Endodermal cell (in vitro differentiated cells): ENCODE measurements at regions not wholly inside any gene's neighbourhood (a gene's known extent, or its start where the extent isn't known, plus 50 kb on each side); places are given as distances from the start of the nearest gene placed in this dataset.

Experiments used
- DNase-seq: peaks from one replicate; pipeline ENCODE4 v3.0.0-alpha.2; 2017
- H3K27ac ChIP-seq: 2 replicates; pipeline ENCODE4 v1.5.1; 2013; ENCODE audit warnings: mild to moderate bottlenecking, low read depth, low read length, moderate library complexity
- H3K27me3 ChIP-seq: 2 replicates; pipeline ENCODE4 v1.6.1; 2013; ENCODE audit warnings: mild to moderate bottlenecking, low read length, moderate library complexity; ENCODE audit not compliant: insufficient read depth, control insufficient read depth, poor library complexity, severe bottlenecking
- H3K36me3 ChIP-seq: 2 replicates; pipeline ENCODE4 v1.7.0; 2013; ENCODE audit warnings: mild to moderate bottlenecking, low read length, moderate library complexity; ENCODE audit not compliant: control insufficient read depth, insufficient read depth
- H3K4me1 ChIP-seq: one replicate; pipeline ENCODE4 v1.7.0; 2013; ENCODE audit warnings: low read length; ENCODE audit not compliant: control insufficient read depth, insufficient read depth
- H3K4me3 ChIP-seq: 2 replicates; pipeline ENCODE4 v1.5.1; 2013; ENCODE audit warnings: mild to moderate bottlenecking, low read length, moderate library complexity
- H3K9ac ChIP-seq: 2 replicates; pipeline ENCODE4 v1.6.1; 2013; ENCODE audit warnings: mild to moderate bottlenecking, low read length, moderate library complexity; ENCODE audit not compliant: poor library complexity, severe bottlenecking; ENCODE audit errors: extremely low read depth
- H3K9me3 ChIP-seq: 2 replicates; pipeline ENCODE4 v1.6.1; 2013; ENCODE audit warnings: mild to moderate bottlenecking, low read length, moderate library complexity; ENCODE audit not compliant: control insufficient read depth
- H3K27ac Mint-ChIP-seq: 2 replicates; pipeline ENCODE4 v1.8.0; 2020; ENCODE audit warnings: mixed read lengths
- H3K27me3 Mint-ChIP-seq: 2 replicates; pipeline ENCODE4 v1.8.0; 2021; ENCODE audit warnings: mild to moderate bottlenecking, mixed read lengths; ENCODE audit not compliant: insufficient read depth
- H3K36me3 Mint-ChIP-seq: 2 replicates; pipeline ENCODE4 v1.8.0; 2020; ENCODE audit warnings: low read depth, mixed read lengths
- H3K4me1 Mint-ChIP-seq: 2 replicates; pipeline ENCODE4 v1.8.0; 2020; ENCODE audit warnings: mixed read lengths
- H3K4me3 Mint-ChIP-seq: 2 replicates; pipeline ENCODE4 v1.8.0; 2020; ENCODE audit warnings: mild to moderate bottlenecking, moderate library complexity, mixed read lengths
- H3K9me3 Mint-ChIP-seq: 2 replicates; pipeline ENCODE4 v1.8.0; 2020; ENCODE audit warnings: mild to moderate bottlenecking, mixed read lengths
- CTCF ChIP-seq: fragments of 200-600 bp; sonication (generic); conservative IDR thresholded peaks from 2 replicates; pipeline ENCODE4 v1.5.0; 2021; ENCODE audit warnings: antibody characterized with exemption, mild to moderate bottlenecking
- WGBS, 2 experiments: methylation state at CpG; one replicate each; pipeline versions ENCODE4 v1.1.5 to v1.1.7; 2013; ENCODE audit warnings: missing lambda C conversion rate in 2 of 2, mixed read lengths in 1 of 2; ENCODE audit not compliant: insufficient coverage in 1 of 2, insufficient read length in 1 of 2; 5-methylcytosine and 5-hydroxymethylcytosine counted together

- no peak for TF ChIP-seq CTCF
- peaks cover 7% of the 10 kb centered on the region for H3K9me3 ChIP-seq
- H3K27me3 ChIP-seq = peaks cover 26% of the 10 kb centered on the region
- 91 to 100% methylated on average over 3 to 6 of the region's 6 CpGs for WGBS, 2 experiments
- Mint-ChIP-seq H3K9me3 (peaks cover 10% of the 10 kb centered on the region), H3K27ac (no peak overlapping the region), H3K4me1 (peaks cover 16% of the 10 kb centered on the region), H3K36me3 (no peaks in the 10 kb centered on the region), H3K27me3 (peaks cover 48% of the 10 kb centered on the region), H3K4me3 (no peak overlapping the region)
- no peak overlapping the region for H3K4me3 ChIP-seq
- H3K4me1 ChIP-seq = peaks cover 3% of the 10 kb centered on the region
- no peak overlapping the region for H3K9ac ChIP-seq
- H3K36me3 ChIP-seq = no peaks in the 10 kb centered on the region
- DNase-seq = no peak
- H3K27ac ChIP-seq = no peak overlapping the region
Observed at GRCh38 chr4:187021436-187022205, 298.0 kb upstream of the FAT1 start.

- H3K4me1 ChIP-seq = no peaks in the 10 kb centered on the region
- H3K27ac Mint-ChIP-seq = no peak overlapping the region
- peaks cover 7% of the 10 kb centered on the region for H3K9me3 ChIP-seq
- H3K4me3 Mint-ChIP-seq = no peak overlapping the region
- no peak for DNase-seq
- H3K36me3 Mint-ChIP-seq = no peaks in the 10 kb centered on the region
- H3K27me3 ChIP-seq = peaks cover 7% of the 10 kb centered on the region
- no peak overlapping the region for H3K9ac ChIP-seq
- H3K9me3 Mint-ChIP-seq = peaks cover 12% of the 10 kb centered on the region
- H3K27me3 Mint-ChIP-seq = peaks cover 11% of the 10 kb centered on the region
- H3K4me1 Mint-ChIP-seq = no peaks in the 10 kb centered on the region
- H3K27ac ChIP-seq = no peak overlapping the region
- TF ChIP-seq CTCF = no peak
- 74 to 95% methylated on average over 4 of the region's 6 CpGs for WGBS, 2 experiments
- H3K36me3 ChIP-seq = no peaks in the 10 kb centered on the region
- no peak overlapping the region for H3K4me3 ChIP-seq
Observed at GRCh38 chr4:187027272-187027671, 303.6 kb upstream of the FAT1 start.

- H3K9me3 Mint-ChIP-seq = peaks cover 6% of the 10 kb centered on the region
Observed at GRCh38 chr4:187042251-187042650, 318.6 kb upstream of the FAT1 start.

More at GRCh38 chr4:187042251-187042650, 318.6 kb upstream of the FAT1 start:
- 74 to 98% methylated on average over 4 to 7 of the region's 7 CpGs for WGBS, 2 experiments
- Mint-ChIP-seq H3K27ac (no peak overlapping the region), H3K36me3 (no peaks in the 10 kb centered on the region), H3K4me1 (no peaks in the 10 kb centered on the region), H3K27me3 (no peaks in the 10 kb centered on the region), H3K4me3 (no peak overlapping the region)
- Histone ChIP-seq H3K4me1 (no peaks in the 10 kb centered on the region), H3K9me3 (no peaks in the 10 kb centered on the region), H3K4me3 (no peak overlapping the region), H3K9ac (no peak overlapping the region), H3K27ac (no peak overlapping the region), H3K27me3 (no peaks in the 10 kb centered on the region), H3K36me3 (no peaks in the 10 kb centered on the region)
- TF ChIP-seq CTCF = no peak
- no peak for DNase-seq
